ENCODE measurements at regions not wholly inside any gene's neighbourhood (a gene's known extent, or its start where the extent isn't known, plus 50 kb on each side); places are given as distances from the start of the nearest gene placed in this dataset.
"Not testable (repeated sequence)": the region's sequence is repeated elsewhere in the genome, so short reads cannot be mapped to it uniquely, and the experiment has no call there.

DNA sequence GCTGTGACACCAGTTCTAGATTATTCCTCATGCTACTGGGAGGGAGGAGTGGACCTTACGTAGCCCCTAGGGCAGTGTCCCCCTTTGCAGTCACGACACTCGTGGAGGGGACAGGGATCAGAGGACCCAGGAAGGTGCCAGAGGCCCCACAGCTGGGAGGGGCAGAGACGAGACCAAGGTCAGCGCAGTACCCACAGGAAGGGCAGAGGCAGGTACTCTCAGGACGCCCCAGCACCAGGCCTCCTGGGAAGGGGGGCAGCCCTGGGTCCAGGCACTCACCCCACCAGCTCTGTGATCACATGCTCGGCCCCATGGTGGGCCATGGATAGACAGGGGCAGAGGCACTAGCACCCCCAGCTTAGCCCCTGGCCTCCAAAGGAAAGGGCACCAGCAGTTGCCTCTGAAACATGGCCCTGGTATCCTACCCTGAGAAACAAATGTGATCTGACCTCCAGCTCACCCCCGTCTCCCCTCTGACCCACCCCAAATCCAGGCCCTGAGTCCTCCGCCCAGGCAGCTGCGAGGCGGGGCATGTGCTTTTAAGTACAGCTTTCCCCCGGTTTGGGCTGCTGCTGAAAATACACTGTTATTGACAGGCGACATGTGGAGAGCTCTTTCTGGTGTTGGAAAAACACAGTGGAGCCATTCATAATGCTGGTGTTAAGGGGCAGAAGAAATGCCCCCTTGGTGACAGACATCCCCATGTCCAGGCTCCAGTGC, 361.9 kb downstream of the C16orf95 start:
- DNase-seq (ENCODE audit: low read depth in 2 of 2), result no peak

DNA sequence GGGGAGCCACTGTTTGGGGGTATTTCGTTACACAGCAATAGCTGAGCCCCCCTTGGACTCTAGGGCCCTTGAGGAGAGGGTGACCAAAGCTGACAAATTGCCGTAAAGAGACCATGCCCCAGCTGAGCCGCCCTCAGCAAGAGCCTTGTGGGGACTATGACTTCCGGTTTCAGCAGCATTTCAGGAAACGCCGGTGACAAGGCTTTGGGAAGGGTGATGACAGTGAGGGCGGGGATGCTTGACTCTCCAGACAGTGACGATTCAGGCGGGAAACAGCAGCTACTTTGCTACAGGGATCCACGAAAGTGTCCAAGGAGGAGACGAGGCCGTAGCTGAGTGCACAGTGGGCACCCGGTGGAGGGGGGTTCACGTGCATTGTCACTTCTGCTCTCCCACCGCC, 360.8 kb downstream of the C16orf95 start:
- DNase-seq (ENCODE audit: low read depth in 2 of 2), result no peak

DNA sequence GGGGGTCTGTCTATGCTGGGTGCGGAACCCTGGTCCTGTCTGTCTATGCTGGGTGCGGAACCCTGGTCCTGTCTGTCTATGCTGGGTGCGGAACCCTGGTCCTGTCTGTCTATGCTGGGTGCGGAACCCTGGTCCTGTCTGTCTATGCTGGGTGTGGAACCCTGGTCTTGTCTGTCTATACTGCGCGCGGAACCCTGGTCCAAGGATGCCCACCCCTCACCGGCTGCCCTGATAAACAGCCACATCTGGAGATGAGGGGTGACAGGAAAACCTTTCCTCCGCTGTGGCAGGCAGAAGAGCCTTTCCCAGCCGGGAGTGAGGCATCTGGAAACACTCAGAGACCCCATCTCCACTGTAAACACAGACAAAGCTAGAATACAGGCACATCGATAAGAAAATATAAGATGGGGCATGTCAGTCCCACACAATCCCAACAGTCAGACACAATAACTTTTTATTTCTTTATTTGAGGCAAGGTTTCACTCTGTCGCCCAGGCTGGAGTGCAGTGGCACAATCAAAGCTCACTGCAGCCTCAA, 359.5 kb downstream of the C16orf95 start:
- not testable (repeated sequence) for DNase-seq (ENCODE audit: low read depth in 2 of 2)

DNA sequence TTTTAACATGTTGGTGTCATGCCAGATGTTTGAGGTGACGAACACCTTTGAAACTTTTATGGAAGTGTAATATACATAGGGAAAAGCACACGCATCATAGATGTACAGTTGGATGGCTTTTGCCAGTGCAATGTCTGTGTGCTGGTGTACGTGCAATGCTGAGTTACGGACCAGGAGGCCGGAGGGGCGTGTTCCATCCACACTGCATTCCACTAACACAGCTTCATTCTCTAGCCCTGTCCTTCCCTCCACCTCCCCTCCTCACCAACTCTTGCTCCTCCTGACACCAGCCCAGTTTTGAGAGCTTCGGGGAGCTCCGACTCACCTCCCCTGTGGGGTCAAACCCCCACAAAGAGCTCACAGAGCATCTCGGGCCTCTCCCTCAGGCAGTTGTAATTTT, 358.8 kb downstream of the C16orf95 start:
- DNase-seq (ENCODE audit: low read depth in 2 of 2), result no peak

DNA sequence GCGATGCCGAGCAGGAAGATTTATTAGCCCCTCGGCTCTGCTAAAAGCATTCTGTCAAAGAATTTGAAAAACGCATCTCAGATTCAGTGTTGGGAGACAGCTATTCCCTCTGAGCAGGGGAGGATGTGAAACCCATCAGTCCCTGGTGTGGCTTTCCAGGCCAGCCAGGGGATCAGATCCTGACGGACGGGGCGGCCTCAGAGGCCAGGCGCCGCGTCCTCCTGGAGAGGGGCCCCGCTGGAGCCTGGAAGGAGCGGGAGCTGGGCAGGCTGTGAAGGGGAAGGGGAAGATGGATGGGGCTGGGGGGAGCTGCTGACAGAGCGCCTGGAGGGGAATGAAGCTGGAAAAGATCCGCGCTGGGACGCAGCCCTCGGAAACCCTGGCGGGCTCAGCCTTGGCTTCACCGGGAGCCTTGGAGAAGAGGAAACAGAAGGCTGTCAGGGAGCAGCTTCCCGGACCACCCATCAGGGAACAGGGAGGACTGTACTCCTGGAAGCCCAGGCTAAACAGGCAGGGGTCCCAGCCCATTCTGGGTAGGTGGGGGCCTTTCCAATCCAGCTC, 358.0 kb downstream of the C16orf95 start:
- peak; percentile 23 to 24 for DNase-seq (ENCODE audit: low read depth in 2 of 2)

DNA sequence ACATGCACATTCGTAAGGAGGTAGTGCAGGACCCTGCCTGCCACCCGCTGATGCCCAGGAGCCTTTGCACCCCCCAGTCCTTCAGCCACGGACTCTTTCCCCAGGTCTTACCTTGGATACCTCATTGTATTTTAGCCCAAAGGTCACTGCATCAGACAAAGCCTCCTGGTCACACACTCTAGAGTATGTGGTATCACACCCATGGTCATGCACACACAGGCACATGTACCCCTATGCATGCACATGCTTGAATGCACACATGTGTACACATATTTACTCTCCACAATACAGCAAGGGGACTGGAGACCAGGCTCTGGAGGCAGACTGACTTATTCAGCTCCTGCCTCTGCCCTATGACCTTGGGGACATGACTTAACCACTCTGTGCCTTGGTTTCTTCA, 357.5 kb downstream of the C16orf95 start:
- DNase-seq (ENCODE audit: low read depth in 2 of 2), result no peak

DNA sequence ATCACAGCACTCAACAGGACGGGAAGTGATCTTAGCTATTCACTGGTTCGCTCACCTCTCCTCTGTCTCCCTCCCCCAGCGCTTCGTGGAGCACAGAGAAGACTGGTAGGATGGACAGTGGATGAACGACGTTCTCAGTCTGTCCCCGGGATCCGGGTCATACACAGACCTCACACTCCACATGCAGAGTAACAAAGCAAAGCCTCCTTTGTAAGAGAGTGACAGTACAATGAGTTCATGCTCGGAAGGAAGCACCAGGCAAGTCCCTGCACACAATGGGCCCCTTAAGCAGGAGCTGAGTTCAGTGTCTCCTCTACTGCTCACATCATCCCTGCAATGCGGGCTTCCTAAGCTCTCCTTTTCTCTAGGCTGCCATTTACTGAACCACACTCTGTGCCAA, 356.9 kb downstream of the C16orf95 start:
- no peak for DNase-seq (ENCODE audit: low read depth in 2 of 2)

DNA sequence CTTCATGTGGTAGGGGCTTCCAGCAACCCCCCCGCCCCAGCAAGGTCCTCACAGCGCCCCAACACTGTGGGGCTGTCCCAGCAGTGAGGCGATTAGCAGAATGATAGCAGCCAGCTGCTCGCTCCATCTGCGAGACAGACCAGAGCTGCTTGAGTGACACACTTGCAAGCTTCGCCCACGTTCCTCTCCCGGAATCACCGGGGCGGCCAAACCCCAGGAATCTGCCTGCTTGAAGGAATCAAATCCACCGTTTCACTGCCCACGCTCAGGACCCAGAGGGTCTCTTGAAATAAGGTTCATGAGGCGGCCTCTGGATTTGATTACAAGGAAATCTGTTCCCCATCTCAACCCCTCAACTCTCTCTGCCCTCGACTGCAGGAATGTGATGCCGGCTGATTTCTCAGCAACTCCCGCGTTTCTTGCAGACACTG, 356.0 kb downstream of the C16orf95 start:
- peak; percentile 33 to 45 for DNase-seq (ENCODE audit: low read depth in 2 of 2)

DNA sequence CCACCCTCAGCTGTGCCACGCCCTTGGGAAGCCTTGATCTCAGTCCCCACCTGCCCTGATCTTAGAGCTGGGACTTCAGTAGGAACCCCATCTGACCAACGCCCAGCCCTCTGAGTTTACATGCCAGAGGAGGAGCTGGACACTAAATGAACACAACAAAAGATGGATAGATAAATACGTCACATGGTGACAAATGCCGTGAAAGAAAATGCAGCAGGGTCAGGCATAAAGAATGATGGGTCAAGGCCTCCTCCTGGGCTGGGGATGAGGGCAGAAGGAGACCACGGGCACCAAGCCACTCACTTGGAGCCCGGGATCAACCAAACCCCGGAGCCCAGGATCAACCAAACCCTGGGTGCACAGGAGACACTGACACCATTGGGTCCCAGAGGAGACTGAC, 354.9 kb downstream of the C16orf95 start:
- no peak for DNase-seq (ENCODE audit: low read depth in 2 of 2)

DNA sequence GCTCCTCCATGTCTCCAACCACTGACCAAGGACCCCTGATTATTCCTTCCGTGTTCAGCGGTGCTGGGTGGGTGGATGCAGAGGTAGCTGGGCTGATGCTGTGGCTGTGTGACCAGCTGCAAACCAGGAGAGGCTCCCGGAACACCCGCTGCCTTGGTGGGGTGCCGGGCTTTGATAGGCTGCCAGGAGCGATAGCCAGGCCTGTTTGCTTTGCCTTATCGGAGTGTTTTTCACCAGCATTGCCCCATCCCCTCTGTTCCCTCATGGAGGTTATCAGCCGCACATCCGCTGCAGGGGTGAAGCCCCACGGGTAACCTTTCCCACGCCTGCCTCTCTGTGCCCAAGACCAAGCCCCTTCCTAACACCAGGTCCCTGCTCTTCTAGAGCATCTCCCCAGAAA, 354.3 kb downstream of the C16orf95 start:
- no peak for DNase-seq (ENCODE audit: low read depth in 2 of 2)

DNA sequence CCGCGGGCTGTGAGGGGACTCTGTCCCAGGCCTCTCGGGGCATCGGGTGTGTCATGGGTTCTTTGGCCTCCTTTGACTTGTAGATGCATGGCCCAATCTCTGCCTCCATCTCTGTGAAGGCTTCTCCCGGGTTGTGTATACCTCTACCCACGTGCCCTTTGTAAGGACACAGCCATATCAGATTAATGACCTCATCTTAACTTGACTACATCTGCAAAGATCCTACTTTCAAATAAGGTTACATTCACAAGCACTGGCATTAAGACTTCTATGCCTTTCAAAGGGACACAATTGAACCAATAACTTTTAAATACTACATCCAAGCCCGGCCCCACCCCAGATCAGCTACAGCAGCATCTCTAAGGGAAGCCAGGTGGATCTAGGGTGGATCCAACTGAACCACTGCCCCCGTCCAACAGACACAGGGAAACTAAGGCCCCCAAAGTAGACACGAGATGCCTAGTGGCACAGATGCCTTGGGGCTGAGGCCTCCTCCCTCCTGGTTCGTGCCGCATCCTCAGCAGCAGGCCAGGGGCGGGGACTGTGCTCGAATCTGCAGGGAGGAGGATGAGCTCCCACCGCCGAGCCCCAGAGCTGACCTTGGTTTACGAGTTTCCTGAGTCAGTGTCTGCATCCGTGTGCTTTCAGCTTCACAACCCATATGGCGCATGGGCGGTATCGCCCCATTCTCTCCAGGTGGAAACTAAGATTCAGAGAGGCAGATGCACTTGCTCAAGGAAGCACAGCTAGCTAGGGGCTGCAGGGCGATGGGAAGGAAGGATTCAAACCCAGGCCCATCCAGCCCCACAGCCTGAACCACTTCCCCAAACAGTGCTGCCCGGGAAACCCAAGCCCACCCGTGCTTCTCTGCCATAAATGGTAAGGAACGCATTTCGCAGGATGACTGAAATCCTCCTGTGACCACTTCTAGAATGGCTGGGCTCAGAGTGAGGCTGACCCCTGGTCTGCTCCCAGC, 353.3 kb downstream of the C16orf95 start:
- DNase-seq (ENCODE audit: low read depth in 2 of 2), result no peak

DNA sequence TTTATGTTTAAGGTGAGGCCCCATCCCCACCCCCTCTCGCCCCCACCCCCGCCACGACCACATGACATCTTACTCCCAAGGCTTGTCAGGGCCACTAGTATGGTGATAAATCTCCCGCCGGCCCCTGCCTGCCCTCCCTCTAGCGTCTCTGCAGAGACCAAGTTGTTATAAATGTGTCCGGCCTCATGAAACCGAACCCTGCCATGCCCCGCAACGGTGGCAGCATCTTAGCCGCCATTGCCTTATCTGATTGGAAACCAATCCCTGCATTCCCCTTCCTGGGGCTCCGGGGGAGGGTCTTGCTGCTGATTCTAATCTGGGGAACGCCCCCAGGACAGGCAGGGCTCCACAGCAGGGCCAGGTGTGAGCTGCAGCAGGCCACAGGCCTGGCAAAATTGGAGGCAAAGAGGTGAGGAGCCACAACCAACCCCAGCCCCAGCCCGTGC, 352.4 kb downstream of the C16orf95 start:
- no peak for DNase-seq (ENCODE audit: low read depth in 2 of 2)

DNA sequence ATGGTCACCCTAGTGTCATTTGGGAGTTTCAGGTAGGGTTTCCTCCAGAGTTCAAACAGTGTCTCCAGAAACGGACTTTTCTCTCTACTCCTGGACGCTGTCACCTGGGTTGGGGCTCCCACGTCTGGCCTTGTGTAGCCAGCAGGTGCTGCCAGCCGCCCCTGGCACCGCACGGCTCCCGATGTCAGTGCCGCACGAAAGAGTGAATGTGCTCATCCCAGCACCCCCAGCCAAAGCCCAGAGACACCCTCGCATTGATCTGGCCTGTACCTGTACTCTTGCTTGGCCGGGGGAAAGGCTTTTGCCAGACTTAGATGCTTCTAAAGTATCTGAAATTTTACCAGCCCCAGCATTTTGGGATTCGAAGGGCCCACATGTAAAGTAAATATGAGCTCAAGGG, 351.9 kb downstream of the C16orf95 start:
- no peak for DNase-seq (ENCODE audit: low read depth in 2 of 2)

DNA sequence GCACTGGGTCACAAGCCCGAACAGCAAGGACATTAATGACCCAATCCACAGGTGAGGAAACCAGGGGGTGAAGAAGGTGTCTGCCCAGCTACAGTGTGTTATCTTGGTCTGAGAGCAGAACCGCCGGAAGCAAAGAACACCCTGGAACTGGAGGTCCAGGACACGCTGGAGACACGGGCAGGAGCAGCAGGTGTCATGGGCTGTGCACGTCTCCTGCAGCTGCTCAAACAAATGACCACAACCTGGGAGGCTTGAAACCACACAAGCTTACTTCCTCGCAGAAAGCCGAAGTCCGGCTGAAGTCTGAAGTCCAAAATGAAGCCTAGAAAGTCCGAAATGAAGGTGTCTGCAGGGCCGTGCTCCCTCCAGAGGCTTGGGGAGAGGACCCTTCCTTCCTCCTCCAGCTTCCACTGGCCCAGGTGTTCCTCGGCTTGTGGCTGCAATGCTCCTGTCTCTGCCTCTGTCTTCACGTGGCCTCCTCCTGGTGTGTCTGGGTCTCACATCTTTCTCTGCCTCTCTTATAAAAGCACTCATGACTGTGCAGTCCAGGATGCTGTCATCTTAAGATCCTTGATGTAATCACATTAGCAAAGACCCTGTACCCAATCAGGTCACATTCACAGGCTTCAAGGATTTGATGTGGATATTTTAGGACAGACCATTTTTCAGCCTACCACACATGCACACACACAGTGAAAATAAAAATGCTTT, 351.2 kb downstream of the C16orf95 start:
- no peak for DNase-seq (ENCODE audit: low read depth in 2 of 2)

DNA sequence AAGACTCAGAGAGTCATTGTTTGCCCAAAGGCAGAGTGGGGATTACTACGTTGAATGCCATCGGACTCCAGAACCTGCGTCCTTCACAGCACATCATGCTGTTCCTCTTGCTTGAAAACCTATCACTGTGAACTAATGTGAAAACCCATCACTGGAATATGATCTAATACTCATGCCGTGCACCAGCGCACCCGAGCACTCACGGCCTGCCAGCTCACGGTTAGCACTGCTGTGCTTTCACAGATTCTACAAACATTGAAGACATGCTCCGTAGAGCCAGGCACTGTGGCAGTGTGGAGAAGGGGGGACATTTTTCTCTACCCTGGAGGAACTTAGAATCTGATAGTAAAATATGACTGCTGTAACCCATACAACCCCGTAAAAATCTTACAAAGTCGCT, 350.4 kb downstream of the C16orf95 start:
- no peak for DNase-seq (ENCODE audit: low read depth in 2 of 2)

DNA sequence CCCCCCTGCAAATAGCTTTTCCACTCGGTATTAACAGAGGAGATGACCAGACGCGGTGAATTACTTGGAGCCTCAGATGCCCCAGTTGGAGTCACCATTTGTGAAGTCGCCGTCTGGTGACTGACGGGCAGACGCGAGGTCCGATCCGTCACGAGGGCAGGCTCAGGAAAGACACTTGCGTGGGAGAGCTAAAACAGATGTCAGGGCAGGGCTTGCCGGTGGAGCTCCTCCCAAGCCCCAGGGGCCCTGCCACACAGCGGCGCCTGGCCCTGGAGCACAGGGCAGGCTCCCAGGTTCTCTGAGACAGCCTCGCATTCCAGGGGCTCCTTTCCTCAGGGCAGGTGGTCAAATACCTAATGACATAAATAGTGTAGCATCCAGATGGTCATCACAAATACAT, 348.3 kb downstream of the C16orf95 start:
- DNase-seq (ENCODE audit: low read depth in 2 of 2), result no peak

DNA sequence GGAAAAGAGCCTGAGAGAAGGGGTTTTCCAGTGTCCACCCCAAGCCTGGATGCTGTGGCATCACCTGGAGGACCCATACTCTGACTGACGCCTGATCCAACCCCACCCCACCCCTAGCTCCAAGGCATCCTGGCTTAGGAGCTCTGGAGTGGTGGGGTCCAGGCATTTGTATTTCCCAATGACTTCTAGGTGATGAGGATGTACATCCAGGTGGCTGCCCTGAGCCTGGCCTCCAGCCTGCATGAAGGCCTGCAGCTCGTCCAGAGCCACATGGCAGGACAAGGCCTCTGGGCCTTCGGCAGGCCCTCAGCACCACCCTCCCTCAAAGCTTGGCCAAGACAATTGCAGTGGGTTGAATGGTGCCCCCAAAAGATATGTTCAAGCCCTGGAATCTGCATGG, 347.5 kb downstream of the C16orf95 start:
- no peak for DNase-seq (ENCODE audit: low read depth in 2 of 2)

DNA sequence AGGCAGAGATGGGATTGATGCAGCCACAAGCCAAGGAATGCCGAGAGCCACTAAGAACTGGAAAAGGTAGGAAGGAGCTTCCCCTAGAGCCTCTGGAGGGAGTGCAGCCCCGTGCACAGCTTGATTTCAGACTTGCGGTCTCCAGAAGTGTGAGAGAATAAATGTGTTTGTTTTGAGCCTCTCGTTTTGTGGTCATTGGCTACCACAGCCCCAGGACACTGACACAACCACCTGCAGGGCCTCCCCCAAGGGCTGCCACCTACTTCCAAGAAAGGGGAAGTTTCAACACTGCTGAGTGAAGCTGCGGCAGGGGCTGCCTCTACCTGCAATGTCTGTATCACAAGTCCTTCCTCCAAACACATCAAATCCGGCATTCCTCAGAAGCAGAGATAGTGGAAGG, 346.9 kb downstream of the C16orf95 start:
- DNase-seq (ENCODE audit: low read depth in 2 of 2), result no peak

DNA sequence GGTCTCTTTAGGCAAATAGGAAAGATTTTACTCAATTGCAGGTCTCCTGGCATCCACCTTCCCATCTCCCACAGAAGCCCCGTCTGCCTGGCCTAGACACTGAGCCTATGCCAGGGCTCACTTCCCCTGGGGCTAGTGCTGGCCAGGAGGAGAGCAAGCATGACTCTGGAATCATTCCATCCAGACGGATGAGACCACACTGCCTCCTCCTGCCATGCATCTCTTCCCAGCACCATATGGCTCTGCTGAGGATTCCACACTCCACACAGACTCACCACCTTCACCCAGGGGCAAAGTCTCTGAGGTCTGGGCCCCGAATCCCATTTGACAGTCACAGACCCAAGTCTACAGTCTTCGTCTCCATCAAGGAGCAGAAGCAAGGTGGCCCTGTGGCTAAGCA, 346.5 kb downstream of the C16orf95 start:
- DNase-seq (ENCODE audit: low read depth in 2 of 2), result no peak

DNA sequence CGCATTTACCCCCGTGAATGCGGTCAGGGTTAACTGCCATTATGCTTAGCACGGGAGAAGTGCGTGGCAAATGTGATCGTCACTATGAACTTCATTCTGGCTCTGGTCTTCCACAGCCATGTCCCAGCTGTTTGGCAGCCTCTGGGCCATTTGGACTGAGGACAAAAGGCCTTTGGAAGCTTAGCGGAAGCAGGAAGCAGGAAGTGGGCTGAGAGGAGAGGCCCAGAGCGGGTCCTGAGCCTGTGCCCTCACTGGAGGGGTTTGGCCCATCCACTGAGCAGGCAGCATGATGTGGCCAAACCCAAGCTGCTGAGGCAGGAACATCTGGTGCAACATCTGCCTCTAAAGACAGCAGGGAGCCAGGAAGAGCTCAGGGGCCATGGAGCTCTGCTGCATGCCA, 345.9 kb downstream of the C16orf95 start:
- DNase-seq (ENCODE audit: low read depth in 2 of 2), result no peak

DNA sequence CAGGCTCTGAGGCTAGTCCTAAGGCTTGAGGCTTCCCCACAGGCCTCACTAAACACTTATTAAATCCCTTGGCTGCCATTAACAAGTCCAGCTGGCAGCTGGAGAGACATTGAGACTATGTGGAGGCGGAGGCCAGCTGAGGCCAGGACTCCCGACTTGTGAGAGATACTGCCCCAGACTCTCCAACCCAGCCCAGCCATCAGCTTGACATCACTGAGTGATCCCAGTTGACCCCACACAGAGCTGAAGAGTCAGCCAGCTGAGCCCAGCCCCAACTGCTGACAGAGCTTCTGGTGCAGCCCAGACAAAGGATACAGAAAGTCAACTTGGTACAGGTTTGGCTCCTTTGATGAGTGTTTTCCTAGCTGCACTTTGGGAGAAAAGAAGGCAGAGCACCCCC, 343.1 kb downstream of the C16orf95 start:
- no peak for DNase-seq (ENCODE audit: low read depth in 2 of 2)

DNA sequence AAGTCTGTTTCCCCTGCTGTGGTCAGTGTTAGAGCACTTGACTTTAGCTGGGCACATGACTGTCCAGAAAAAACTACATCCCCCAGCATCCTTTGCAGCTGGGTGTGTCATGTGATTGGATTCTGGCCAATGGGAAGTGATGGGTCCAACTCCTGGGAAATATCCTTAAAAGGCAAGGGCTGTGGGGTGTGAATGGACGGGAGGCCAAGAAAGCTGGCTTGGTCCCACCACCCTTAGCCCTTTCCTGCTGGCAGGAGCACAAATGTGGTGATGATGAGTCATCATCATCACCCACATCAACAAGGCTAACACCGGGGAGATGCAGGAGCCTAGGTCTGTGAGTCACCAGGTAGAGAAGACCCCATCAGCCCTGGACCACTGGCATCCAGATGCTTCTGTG, 341.7 kb downstream of the C16orf95 start:
- DNase-seq (ENCODE audit: low read depth in 2 of 2), result peak; percentile 79 to 81
